HG02870 (cell line): ENCODE measurements at regions not wholly inside any gene's neighbourhood (a gene's known extent, or its start where the extent isn't known, plus 50 kb on each side); places are given as distances from the start of the nearest gene placed in this dataset.

Experiments
- ATAC-seq: cut with Tn5 transposase; IDR thresholded peaks from one replicate; pipeline ENCODE4 v1.9.1; 2021; ENCODE audit warnings: mild to moderate bottlenecking, moderate library complexity; ENCODE audit not compliant: unreplicated experiment

- ATAC-seq = no peak
Observed at GRCh38 chr11:109096266-109096665, 325.7 kb upstream of the C11orf87 start.

GRCh38 chr11:109106151-109106906 lies 315.7 kb upstream of the C11orf87 start:
- ATAC-seq = no peak

- ATAC-seq = no peak
Observed at GRCh38 chr11:109109150-109109549, 312.8 kb upstream of the C11orf87 start.

- ATAC-seq = no peak
Observed at GRCh38 chr11:109109571-109110315, 312.2 kb upstream of the C11orf87 start.

- no peak for ATAC-seq
Observed at GRCh38 chr11:109112261-109112660, 309.7 kb upstream of the C11orf87 start.

- no peak for ATAC-seq
Observed at GRCh38 chr11:109112821-109113280, 309.1 kb upstream of the C11orf87 start.

GRCh38 chr11:109120341-109120740 lies 301.6 kb upstream of the C11orf87 start:
- no peak for ATAC-seq

GRCh38 chr11:109121173-109121932 lies 300.6 kb upstream of the C11orf87 start:
- no peak for ATAC-seq

GRCh38 chr11:109123816-109124787 lies 297.9 kb upstream of the C11orf87 start:
- no peak for ATAC-seq

- ATAC-seq = no peak
Observed at GRCh38 chr11:109130910-109131309, 291.1 kb upstream of the C11orf87 start.

- no peak for ATAC-seq
Observed at GRCh38 chr11:109132539-109132938, 289.5 kb upstream of the C11orf87 start.

GRCh38 chr11:109133159-109133558 lies 288.8 kb upstream of the C11orf87 start:
- peak; percentile 55 for ATAC-seq

- no peak for ATAC-seq
Observed at GRCh38 chr11:109135627-109136026, 286.4 kb upstream of the C11orf87 start.

GRCh38 chr11:109138196-109138595 lies 283.8 kb upstream of the C11orf87 start:
- no peak for ATAC-seq

- no peak for ATAC-seq
Observed at GRCh38 chr11:109140426-109140825, 281.6 kb upstream of the C11orf87 start.

- ATAC-seq = no peak
Observed at GRCh38 chr11:109140857-109141515, 281.0 kb upstream of the C11orf87 start.

- ATAC-seq = no peak
Observed at GRCh38 chr11:109145287-109145686, 276.7 kb upstream of the C11orf87 start.

GRCh38 chr11:109147726-109148125 lies 274.3 kb upstream of the C11orf87 start:
- ATAC-seq = no peak

- no peak for ATAC-seq
Observed at GRCh38 chr11:109148669-109149068, 273.3 kb upstream of the C11orf87 start.

GRCh38 chr11:109150581-109150980 lies 271.4 kb upstream of the C11orf87 start:
- ATAC-seq = no peak
